PC-3 (cell line): ENCODE measurements at regions not wholly inside any gene's neighbourhood (a gene's known extent, or its start where the extent isn't known, plus 50 kb on each side); places are given as distances from the start of the nearest gene placed in this dataset.
A peak's percentile ranks its signal among the peaks of the same experiment; 100 is the strongest.

Source experiments
- ATAC-seq: fragments of 200-7000 bp; cut with Tn5 transposase; 2 replicates; pipeline ENCODE4 v1.9.1; 2020; ENCODE audit warnings: mild to moderate bottlenecking, moderate library complexity
- BruUV-seq: library from RNA; stranded (reverse); fragments of 400-500 nt; replicated peaks from 2 replicates; lab custom pipeline; 2021; lab: Mats Ljungman, UMichigan
- CTCF ChIA-PET: fragments of 300-600 bp; sonication (Branson Sonifier 250); formaldehyde crosslinking; loops from one replicate; lab custom pipeline; 2022; ENCODE audit warnings: antibody characterized with exemption; lab: Charles Lee
- POLR2A ChIA-PET: fragments of 300-600 bp; sonication (Branson Sonifier 250); formaldehyde crosslinking; loops from one replicate; lab custom pipeline; 2022; ENCODE audit warnings: antibody characterized with exemption; ENCODE audit not compliant: unreplicated experiment; lab: Charles Lee
- DNase-seq: peaks from one replicate; pipeline ENCODE4 v3.0.0-alpha.2; 2015
- H2AFZ ChIP-seq: fragments of 300-600 bp; sonication (generic); 2 replicates; pipeline ENCODE4 v1.6.0; 2016; ENCODE audit warnings: antibody characterized with exemption, low read length
- H3F3A ChIP-seq: fragments of 300-600 bp; sonication (generic); one replicate; pipeline ENCODE4 v1.6.0; 2017; ENCODE audit warnings: antibody characterized with exemption, low read length, control low read depth, mild to moderate bottlenecking; ENCODE audit not compliant: unreplicated experiment
- H3K27ac ChIP-seq: fragments of 300-600 bp; sonication (generic); 2 replicates; pipeline ENCODE4 v1.5.1; 2016; ENCODE audit warnings: mild to moderate bottlenecking, low read length
- H3K27me3 ChIP-seq: fragments of 300-600 bp; sonication (generic); 2 replicates; pipeline ENCODE4 v1.6.1; 2016; ENCODE audit warnings: low read length, mixed read lengths
- H3K36me3 ChIP-seq: fragments of 300-600 bp; sonication (generic); 2 replicates; pipeline ENCODE4 v1.6.1; 2016; ENCODE audit warnings: low read depth, mixed run types, low read length, mixed read lengths
- H3K4me1 ChIP-seq: fragments of 300-600 bp; sonication (generic); 2 replicates; pipeline ENCODE4 v1.5.1; 2016; ENCODE audit warnings: low read length; ENCODE audit not compliant: insufficient read depth
- H3K4me2 ChIP-seq: fragments of 300-600 bp; sonication (generic); 2 replicates; pipeline ENCODE4 v1.6.0; 2016; ENCODE audit warnings: low read length
- H3K4me3 ChIP-seq: fragments of 300-600 bp; sonication (generic); 2 replicates; pipeline ENCODE4 v1.5.1; 2016; ENCODE audit warnings: mild to moderate bottlenecking, low read length, mixed read lengths
- H3K79me2 ChIP-seq: fragments of 300-600 bp; sonication (generic); 2 replicates; pipeline ENCODE4 v1.6.1; 2017; ENCODE audit warnings: low read length, mixed read lengths
- H3K9ac ChIP-seq: fragments of 300-600 bp; sonication (generic); 2 replicates; pipeline ENCODE4 v1.6.0; 2016; ENCODE audit warnings: mild to moderate bottlenecking, low read length
- H3K9me2 ChIP-seq: fragments of 300-600 bp; sonication (generic); replicated peaks from 2 replicates; pipeline ENCODE4 v1.6.1; 2016; ENCODE audit warnings: mixed run types, low read length, mixed read lengths
- H3K9me3 ChIP-seq: fragments of 300-600 bp; sonication (generic); 2 replicates; pipeline ENCODE4 v1.6.1; 2016; ENCODE audit warnings: low read length, mixed read lengths
- H4K20me1 ChIP-seq: fragments of 300-600 bp; sonication (generic); 2 replicates; pipeline ENCODE4 v1.6.1; 2016; ENCODE audit warnings: low read length, mixed read lengths
- EZH2 ChIP-seq: fragments of 300-600 bp; sonication (generic); IDR thresholded peaks from one replicate; pipeline ENCODE4 v1.6.1; 2017; ENCODE audit warnings: antibody characterized with exemption, mild to moderate bottlenecking, low read length; ENCODE audit not compliant: unreplicated experiment
- EZH2phosphoT487 ChIP-seq: fragments of 300-600 bp; sonication (generic); IDR thresholded peaks from 2 replicates; pipeline ENCODE4 v1.6.1; 2018; ENCODE audit warnings: mild to moderate bottlenecking, antibody characterized with exemption, low read length, borderline replicate concordance
- intact Hi-C: fragments of 100-400 bp; cut with micrococcal nuclease; formaldehyde crosslinking; loops from 2 replicates; pipeline ENCODE4 v1.9.0; 2023
- TF ChIP-seq, protein P1 (sequence below): fragments of 300-600 bp; sonication (generic); conservative IDR thresholded peaks from 2 replicates; pipeline ENCODE4 v1.5.1; 2017; ENCODE audit warnings: antibody characterized with exemption, low read depth, mild to moderate bottlenecking, low read length

DNA sequence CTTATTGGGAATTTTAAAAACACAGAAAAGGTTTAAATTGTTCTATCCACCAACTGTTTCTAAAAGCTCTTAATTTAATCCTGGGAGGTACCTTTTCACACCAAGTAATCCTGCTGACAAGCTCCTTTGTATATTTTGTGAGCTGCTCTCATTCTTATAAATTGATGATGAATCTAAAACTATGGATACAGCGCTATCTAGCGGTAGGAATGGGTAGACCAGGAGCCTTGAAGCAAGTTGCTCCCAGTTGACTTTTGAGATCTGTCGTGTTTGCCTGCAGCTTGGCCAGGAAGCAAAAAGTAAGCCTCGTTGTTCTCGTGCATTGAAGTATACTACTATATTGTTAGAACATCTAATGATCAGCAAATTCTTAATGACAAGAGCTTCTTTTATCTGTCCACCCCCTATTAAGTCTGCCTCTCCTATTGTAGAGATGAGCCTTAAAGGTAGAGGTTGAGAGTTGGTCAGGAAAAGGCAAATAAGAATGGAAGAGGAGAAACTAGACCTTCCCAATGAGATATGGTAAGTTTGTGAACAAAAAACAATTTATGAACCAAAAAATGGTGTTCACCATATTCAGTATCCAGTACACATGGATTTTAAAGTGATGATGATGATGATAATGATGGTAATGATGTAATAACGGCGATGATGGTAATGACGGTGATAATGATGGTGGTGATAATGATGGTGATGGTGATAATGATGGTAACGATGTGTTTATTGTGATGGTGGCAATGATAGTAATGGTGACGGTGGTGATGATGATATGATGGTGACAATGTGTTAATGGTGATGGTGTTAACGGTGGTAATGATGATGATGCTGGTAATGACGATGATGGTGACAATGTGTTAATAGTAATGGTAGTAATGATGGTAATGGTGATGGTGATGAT, 212.1 kb upstream of the NCKAP5 start:
- CTCF ChIA-PET = interaction anchor here (0.6 to 1.4 kb wide), 7 partner anchors 64 to 609 kb away, joined by 3 to 15 read pairs (median 5); partner anchors contain the start of gene NCKAP5
- Histone ChIP-seq H3K4me2 (peak overlapping the region; percentile 13; the same call in 1 of the 2 replicates), H2AFZ (peak overlapping the region; percentile 24; the same call in 1 of the 2 replicates), H3K9me2 (no peaks in the 10 kb centered on the region), H3F3A (no peaks in the 10 kb centered on the region), H3K27ac (no peak overlapping the region), H3K4me1 (peaks cover 23% of the 10 kb centered on the region), H4K20me1 (no peaks in the 10 kb centered on the region), H3K36me3 (no peaks in the 10 kb centered on the region), H3K4me3 (no peak overlapping the region), H3K79me2 (no peaks in the 10 kb centered on the region), H3K9me3 (no peaks in the 10 kb centered on the region), H3K27me3 (no peaks in the 10 kb centered on the region), H3K9ac (no peak overlapping the region)
- POLR2A ChIA-PET = interaction anchor here (0.7 kb wide), 1 partner anchor 212 kb away, joined by 4 read pairs; no protein-coding TSS in a partner anchor
- intact Hi-C loops = loop anchor here (1.0 to 2.0 kb wide), 5 partner anchors 64 to 610 kb away; no protein-coding TSS in a partner anchor
- TF ChIP-seq, protein P1, sequence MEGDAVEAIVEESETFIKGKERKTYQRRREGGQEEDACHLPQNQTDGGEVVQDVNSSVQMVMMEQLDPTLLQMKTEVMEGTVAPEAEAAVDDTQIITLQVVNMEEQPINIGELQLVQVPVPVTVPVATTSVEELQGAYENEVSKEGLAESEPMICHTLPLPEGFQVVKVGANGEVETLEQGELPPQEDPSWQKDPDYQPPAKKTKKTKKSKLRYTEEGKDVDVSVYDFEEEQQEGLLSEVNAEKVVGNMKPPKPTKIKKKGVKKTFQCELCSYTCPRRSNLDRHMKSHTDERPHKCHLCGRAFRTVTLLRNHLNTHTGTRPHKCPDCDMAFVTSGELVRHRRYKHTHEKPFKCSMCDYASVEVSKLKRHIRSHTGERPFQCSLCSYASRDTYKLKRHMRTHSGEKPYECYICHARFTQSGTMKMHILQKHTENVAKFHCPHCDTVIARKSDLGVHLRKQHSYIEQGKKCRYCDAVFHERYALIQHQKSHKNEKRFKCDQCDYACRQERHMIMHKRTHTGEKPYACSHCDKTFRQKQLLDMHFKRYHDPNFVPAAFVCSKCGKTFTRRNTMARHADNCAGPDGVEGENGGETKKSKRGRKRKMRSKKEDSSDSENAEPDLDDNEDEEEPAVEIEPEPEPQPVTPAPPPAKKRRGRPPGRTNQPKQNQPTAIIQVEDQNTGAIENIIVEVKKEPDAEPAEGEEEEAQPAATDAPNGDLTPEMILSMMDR = peak; percentile 95
- no peak for TF ChIP-seq EZH2
- ATAC-seq = peak; percentile 20; the same call in 1 of the 2 replicates
- BruUV-seq = no TSS peak
- DNase-seq = peak; percentile 94

DNA sequence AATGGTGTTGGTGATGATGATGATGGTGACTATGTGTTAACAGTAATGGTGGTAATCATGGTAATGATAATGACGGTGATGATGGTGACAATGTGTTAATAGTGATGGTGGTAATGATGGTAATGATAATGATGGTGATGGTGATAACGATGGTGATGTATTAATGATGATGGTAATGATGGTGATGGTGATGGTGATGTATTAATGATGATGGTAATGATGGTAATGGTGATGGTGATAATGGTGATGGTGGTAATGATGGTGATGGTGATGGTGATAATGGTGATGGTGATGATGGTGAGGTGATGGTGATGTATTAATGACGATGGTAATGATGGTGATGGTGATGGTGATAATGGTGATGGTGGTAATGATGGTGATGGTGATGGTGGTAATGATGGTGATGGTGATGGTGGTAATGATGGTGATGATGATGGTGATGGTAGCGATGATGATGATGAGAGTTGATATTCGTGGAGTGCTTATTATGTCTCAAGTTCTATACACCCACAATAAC, 212.8 kb upstream of the NCKAP5 start:
- no peaks in the 10 kb centered on the region for H3K9me2 ChIP-seq
- H3K4me3 ChIP-seq = no peak overlapping the region
- H3K79me2 ChIP-seq = no peaks in the 10 kb centered on the region
- BruUV-seq = no TSS peak
- H3K4me2 ChIP-seq = no peak overlapping the region
- POLR2A ChIA-PET = no interaction called here
- H3K27me3 ChIP-seq = no peaks in the 10 kb centered on the region
- ATAC-seq (no peak), DNase-seq (no peak)
- intact Hi-C loops = loop anchor here (1.0 to 2.0 kb wide), 5 partner anchors 63 to 610 kb away; no protein-coding TSS in a partner anchor
- H3K27ac ChIP-seq = no peak overlapping the region
- H2AFZ ChIP-seq = no peak overlapping the region
- H3K9ac ChIP-seq = no peak overlapping the region
- CTCF ChIA-PET = no interaction called here
- TF ChIP-seq EZH2 (no peak), EZH2phosphoT487 (no peak)
- TF ChIP-seq, protein P1 = no peak
- peaks cover 23% of the 10 kb centered on the region for H3K4me1 ChIP-seq
- H3F3A ChIP-seq = no peaks in the 10 kb centered on the region
- H4K20me1 ChIP-seq = no peaks in the 10 kb centered on the region
- H3K9me3 ChIP-seq = no peaks in the 10 kb centered on the region
- H3K36me3 ChIP-seq = no peaks in the 10 kb centered on the region
